ENCODE measurements at regions not wholly inside any gene's neighbourhood (a gene's known extent, or its start where the extent isn't known, plus 50 kb on each side); places are given as distances from the start of the nearest gene placed in this dataset.

GRCh38 chr20:57102160-57102559, 164.3 kb downstream of the BMP7 start:
- Histone ChIP-seq H3K9ac (ENCODE audit: low read length) (no peak overlapping the region), H3K4me1 (ENCODE audit: control insufficient read depth in 1 of 2, insufficient read depth in 2 of 2, low read length in 2 of 2) (peaks cover 0 to 6% of the 10 kb centered on the region in 2 experiments; a peak in 1 of 4 replicates), H2AFZ (ENCODE audit: low read depth, low read length, poor library complexity, severe bottlenecking) (no peak overlapping the region), H3K4me2 (ENCODE audit: low read length) (no peak overlapping the region), H4K20me1 (ENCODE audit: insufficient read depth) (no peaks in the 10 kb centered on the region), H3K27ac (ENCODE audit: low read depth, low read length) (no peak overlapping the region), H3K4me3 (replicated peaks in 1 of 2; ENCODE audit: low read depth in 1 of 2, low read length in 2 of 2) (no peak overlapping the region), H3K79me2 (ENCODE audit: insufficient read depth, low read length) (no peaks in the 10 kb centered on the region), H3K9me2 (ENCODE audit: insufficient read depth) (no peaks in the 10 kb centered on the region), H3K27me3 (ENCODE audit: insufficient read depth, low read length) (no peaks in the 10 kb centered on the region), H3K36me3 (ENCODE audit: control insufficient read depth in 1 of 2, insufficient read depth in 2 of 2, low read length in 2 of 2) (no peaks in the 10 kb centered on the region), H3K9me3 (ENCODE audit: control insufficient read depth in 1 of 2, insufficient read depth in 1 of 2, low read depth in 1 of 2, low read length in 2 of 2) (peaks cover 0 to 3% of the 10 kb centered on the region in 2 experiments; a peak in 1 of 4 replicates)
- POLR2A ChIA-PET, result no interaction called here
- ATAC-seq (no peak), DNase-seq (ENCODE audit: low read depth, low spot score) (no peak)
- no TSS peak for BruUV-seq (replicated peaks)
- intact Hi-C loops (cut with micrococcal nuclease), result no loop called here
- TF ChIP-seq RAD21 (IDR thresholded peaks at IDR 0.05; ENCODE audit: low read depth) (no peak), ZBTB33 (IDR thresholded peaks at IDR 0.05; ENCODE audit: extremely low read depth, insufficient replicate concordance, low read length) (no peak), CEBPB (IDR thresholded peaks at IDR 0.05; ENCODE audit: low read depth) (no peak), JUND (IDR thresholded peaks at IDR 0.05) (no peak), YY1 (IDR thresholded peaks at IDR 0.05; ENCODE audit: extremely low read depth, insufficient replicate concordance, low read depth, low read length) (no peak), EZH2phosphoT487 (IDR thresholded peaks at IDR 0.05; ENCODE audit: borderline replicate concordance) (no peak), ELF1 (IDR thresholded peaks at IDR 0.05; ENCODE audit: borderline replicate concordance, low read depth) (no peak), TCF7L2 (IDR thresholded peaks at IDR 0.05; ENCODE audit: borderline replicate concordance, extremely low read depth, insufficient read depth, insufficient read length) (no peak), FOSL1 (IDR thresholded peaks at IDR 0.05; ENCODE audit: low read depth) (no peak), REST (IDR thresholded peaks at IDR 0.05; ENCODE audit: low read depth) (no peak), CBX3 (IDR thresholded peaks at IDR 0.05; ENCODE audit: low read depth) (no peak), POLR2A (IDR thresholded peaks at IDR 0.05; ENCODE audit: borderline replicate concordance, extremely low read depth, insufficient read depth, insufficient read length) (no peak), SIN3A (IDR thresholded peaks at IDR 0.05; ENCODE audit: low read depth) (no peak), ATF3 (IDR thresholded peaks at IDR 0.05) (no peak), EZH2 (IDR thresholded peaks at IDR 0.05) (no peak), SP1 (IDR thresholded peaks at IDR 0.05; ENCODE audit: low read depth) (no peak), SRF (IDR thresholded peaks at IDR 0.05; ENCODE audit: low read depth) (no peak), ZNF274 (IDR thresholded peaks at IDR 0.05; ENCODE audit: low read depth, low read length) (no peak)
- TF ChIP-seq, protein P1, sequence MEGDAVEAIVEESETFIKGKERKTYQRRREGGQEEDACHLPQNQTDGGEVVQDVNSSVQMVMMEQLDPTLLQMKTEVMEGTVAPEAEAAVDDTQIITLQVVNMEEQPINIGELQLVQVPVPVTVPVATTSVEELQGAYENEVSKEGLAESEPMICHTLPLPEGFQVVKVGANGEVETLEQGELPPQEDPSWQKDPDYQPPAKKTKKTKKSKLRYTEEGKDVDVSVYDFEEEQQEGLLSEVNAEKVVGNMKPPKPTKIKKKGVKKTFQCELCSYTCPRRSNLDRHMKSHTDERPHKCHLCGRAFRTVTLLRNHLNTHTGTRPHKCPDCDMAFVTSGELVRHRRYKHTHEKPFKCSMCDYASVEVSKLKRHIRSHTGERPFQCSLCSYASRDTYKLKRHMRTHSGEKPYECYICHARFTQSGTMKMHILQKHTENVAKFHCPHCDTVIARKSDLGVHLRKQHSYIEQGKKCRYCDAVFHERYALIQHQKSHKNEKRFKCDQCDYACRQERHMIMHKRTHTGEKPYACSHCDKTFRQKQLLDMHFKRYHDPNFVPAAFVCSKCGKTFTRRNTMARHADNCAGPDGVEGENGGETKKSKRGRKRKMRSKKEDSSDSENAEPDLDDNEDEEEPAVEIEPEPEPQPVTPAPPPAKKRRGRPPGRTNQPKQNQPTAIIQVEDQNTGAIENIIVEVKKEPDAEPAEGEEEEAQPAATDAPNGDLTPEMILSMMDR (IDR thresholded peaks at IDR 0.05 in 2 of 3, conservative IDR thresholded peaks at IDR 0.05 in 1 of 3; ENCODE audit: borderline replicate concordance in 1 of 3, insufficient read depth in 1 of 3, low read depth in 2 of 3, low read length in 2 of 3), result no peak
- CTCF ChIA-PET, result interaction anchor here (1.6 kb wide), 1 partner anchor 10 kb away, joined by 4 read pairs; no protein-coding TSS in a partner anchor
- RAD21 ChIA-PET (ENCODE audit: low non-redundant PET in 1 of 2, low total read pairs in 2 of 2, uncharacterized antibody in 2 of 2, unreplicated experiment in 2 of 2), result no interaction called here
